SK-N-MC (cell line): ENCODE measurements at regions not wholly inside any gene's neighbourhood (a gene's known extent, or its start where the extent isn't known, plus 50 kb on each side); places are given as distances from the start of the nearest gene placed in this dataset.

Source experiments
- EZH2 ChIP-seq: fragments of 200-600 bp; sonication (generic); IDR thresholded peaks from one replicate; pipeline ENCODE4 v1.6.1; 2017; ENCODE audit warnings: antibody characterized with exemption
- POLR2AphosphoS5 ChIP-seq: IDR thresholded peaks from 2 replicates; pipeline ENCODE4 v1.6.1; 2012; ENCODE audit warnings: mild to moderate bottlenecking, low read depth, low read length, borderline replicate concordance

GRCh38 chr4:184563621-184564020 is 85.6 kb downstream of the CASP3 start:
- TF ChIP-seq POLR2AphosphoS5 (no peak), EZH2 (no peak)
